Psoas muscle (tissue), 7 donors: ENCODE measurements at regions not wholly inside any gene's neighbourhood (a gene's known extent, or its start where the extent isn't known, plus 50 kb on each side); places are given as distances from the start of the nearest gene placed in this dataset.

Experiments
- ATAC-seq, 4 donors: fragments of 200-7000 bp; cut with Tn5 transposase; one replicate each; pipeline ENCODE4 v1.9.1; 2020; ENCODE audit warnings: moderate library complexity in 3 of 4, mild to moderate bottlenecking in 2 of 4
- DNase-seq, 2 donors: peaks; one replicate each; pipeline ENCODE4 v3.0.0-alpha.2; 2020
- H3K27ac ChIP-seq: fragments of 200-600 bp; one replicate; pipeline ENCODE4 v1.8.0; 2022
- H3K27me3 ChIP-seq, 3 donors: fragments of 200-600 bp in 1 of 3; one replicate each; pipeline versions ENCODE4 v1.6.1 to v1.8.0; 2013 to 2022; ENCODE audit warnings: low read length in 2 of 3, mild to moderate bottlenecking in 2 of 3, moderate library complexity in 1 of 3; ENCODE audit not compliant: insufficient read depth in 3 of 3
- H3K36me3 ChIP-seq, 2 donors: fragments of 200-600 bp in 1 of 2; one replicate each; pipeline versions ENCODE4 v1.6.1 to v1.8.0; 2013 to 2022; ENCODE audit warnings: low read depth in 1 of 2, mild to moderate bottlenecking in 1 of 2, moderate library complexity in 1 of 2; ENCODE audit not compliant: insufficient read depth in 1 of 2
- H3K4me1 ChIP-seq: fragments of 200-600 bp; one replicate; pipeline ENCODE4 v1.8.0; 2022
- H3K4me3 ChIP-seq: fragments of 200-600 bp; one replicate; pipeline ENCODE4 v1.8.0; 2022; ENCODE audit warnings: mild to moderate bottlenecking
- H3K9me3 ChIP-seq: fragments of 200-600 bp; one replicate; pipeline ENCODE4 v1.8.0; 2022
- WGBS, 3 donors: extraction: QIAGEN DNeasy Blood & Tissue Kit; methylation state at CpG; one replicate each; pipeline versions ENCODE4 v1.1.6 to v1.1.7; 2013; 5-methylcytosine and 5-hydroxymethylcytosine counted together
- intact Hi-C, 2 donors: fragments of 100-400 bp; cut with DNase I; formaldehyde crosslinking; loops; one replicate each; pipeline versions ENCODE4 v1.11.0 to v1.14.2; 2022
- TF ChIP-seq, protein P1 (sequence below): fragments of 200-600 bp; IDR thresholded peaks from one replicate; pipeline ENCODE4 v1.8.0; 2022; ENCODE audit warnings: antibody characterized with exemption
- donor health status: healthy with polysubstance abuse.
- donor health status: DM: no; HTN: no; CAD: no; lungs with moderate emphysema.
- donor health status: Bipolar disorder and iron deficiency.
- donor health status: healthy.
- donor health status: DM: yes; HTN: yes; CAD: no.
- donor health status: DM: no; HTN: no; CAD: no.
- donor health status: DM: yes; HTN: yes; CAD: no.

DNA sequence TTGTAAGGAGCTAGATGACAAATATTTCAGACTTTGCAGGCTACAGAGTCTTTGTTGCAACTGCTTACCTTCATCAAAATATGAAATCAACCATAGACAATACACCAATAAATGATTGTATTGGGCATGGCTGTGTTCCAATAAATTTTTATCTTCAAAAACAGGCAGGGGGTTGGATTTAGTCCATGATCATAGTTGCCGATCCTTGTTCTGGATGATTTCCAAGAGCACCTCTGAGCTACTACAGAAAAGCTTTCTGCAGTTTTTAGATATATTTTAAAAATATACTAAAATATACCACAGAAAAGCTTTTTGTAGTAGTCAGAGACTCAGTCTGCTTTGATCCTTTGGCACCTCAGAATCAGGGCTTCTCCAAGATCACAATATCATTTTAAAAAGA lies 145.0 kb downstream of the HTR1B start:
- no peaks in the 10 kb centered on the region for H3K4me1 ChIP-seq
- 62 to 69% (median 64%) methylated on average over 1 of the region's 1 CpG for WGBS, 3 donors
- H3K27me3 ChIP-seq: no peaks in the 10 kb centered on the region
- H3K36me3 ChIP-seq: no peaks in the 10 kb centered on the region
- no peak overlapping the region for H3K4me3 ChIP-seq
- intact Hi-C loops: no loop called here
- DNase-seq (no peak), ATAC-seq (no peak)
- no peaks in the 10 kb centered on the region for H3K9me3 ChIP-seq
- no peak overlapping the region for H3K27ac ChIP-seq
- TF ChIP-seq, protein P1, sequence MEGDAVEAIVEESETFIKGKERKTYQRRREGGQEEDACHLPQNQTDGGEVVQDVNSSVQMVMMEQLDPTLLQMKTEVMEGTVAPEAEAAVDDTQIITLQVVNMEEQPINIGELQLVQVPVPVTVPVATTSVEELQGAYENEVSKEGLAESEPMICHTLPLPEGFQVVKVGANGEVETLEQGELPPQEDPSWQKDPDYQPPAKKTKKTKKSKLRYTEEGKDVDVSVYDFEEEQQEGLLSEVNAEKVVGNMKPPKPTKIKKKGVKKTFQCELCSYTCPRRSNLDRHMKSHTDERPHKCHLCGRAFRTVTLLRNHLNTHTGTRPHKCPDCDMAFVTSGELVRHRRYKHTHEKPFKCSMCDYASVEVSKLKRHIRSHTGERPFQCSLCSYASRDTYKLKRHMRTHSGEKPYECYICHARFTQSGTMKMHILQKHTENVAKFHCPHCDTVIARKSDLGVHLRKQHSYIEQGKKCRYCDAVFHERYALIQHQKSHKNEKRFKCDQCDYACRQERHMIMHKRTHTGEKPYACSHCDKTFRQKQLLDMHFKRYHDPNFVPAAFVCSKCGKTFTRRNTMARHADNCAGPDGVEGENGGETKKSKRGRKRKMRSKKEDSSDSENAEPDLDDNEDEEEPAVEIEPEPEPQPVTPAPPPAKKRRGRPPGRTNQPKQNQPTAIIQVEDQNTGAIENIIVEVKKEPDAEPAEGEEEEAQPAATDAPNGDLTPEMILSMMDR: no peak

DNA sequence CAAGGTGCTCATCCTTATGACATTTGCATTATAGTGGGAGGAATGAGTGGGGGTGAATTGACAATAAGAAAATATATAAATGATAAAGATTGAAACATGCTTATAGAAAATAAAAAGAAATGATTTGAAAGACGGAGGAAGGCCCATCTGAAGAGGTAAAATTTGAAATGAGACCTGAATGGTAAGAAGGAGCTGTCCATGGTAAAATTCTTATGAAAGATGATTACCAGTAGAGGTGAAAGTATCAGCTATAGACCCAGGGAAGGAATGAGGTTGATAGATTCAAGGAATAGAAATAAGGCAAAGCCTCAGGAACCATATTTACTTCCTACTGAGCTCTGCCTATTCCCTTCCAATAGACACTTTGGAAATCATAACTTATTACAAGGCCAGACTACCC lies 149.7 kb downstream of the HTR1B start:
- H3K4me1 ChIP-seq: no peaks in the 10 kb centered on the region
- TF ChIP-seq, protein P1: no peak
- H3K27me3 ChIP-seq: no peaks in the 10 kb centered on the region
- 67 to 76% (median 76%) methylated on average over 1 of the region's 1 CpG for WGBS, 3 donors
- intact Hi-C loops: no loop called here
- DNase-seq (no peak), ATAC-seq (no peak)
- H3K36me3 ChIP-seq: no peaks in the 10 kb centered on the region
- H3K4me3 ChIP-seq: no peak overlapping the region
- H3K9me3 ChIP-seq: no peaks in the 10 kb centered on the region
- H3K27ac ChIP-seq: no peak overlapping the region

DNA sequence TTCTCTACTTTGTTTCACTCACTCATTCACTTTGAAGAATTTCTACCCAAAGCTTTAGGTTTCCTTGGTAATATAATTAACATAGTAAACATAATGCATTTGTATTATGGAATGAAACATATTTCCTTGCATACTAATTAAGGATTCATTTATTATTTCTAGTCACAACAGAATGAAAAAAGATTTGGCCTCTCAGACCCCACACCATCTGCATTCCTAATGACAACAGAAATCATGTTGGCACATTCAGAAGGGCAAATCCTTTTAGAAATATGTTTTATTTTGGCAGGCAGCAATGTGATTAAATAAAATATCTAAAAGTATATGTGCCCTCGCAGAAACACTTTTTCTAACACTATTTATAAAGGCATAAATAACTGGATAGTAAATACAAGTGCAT lies 163.4 kb downstream of the HTR1B start:
- no peak overlapping the region for H3K27ac ChIP-seq
- H3K27me3 ChIP-seq: no peaks in the 10 kb centered on the region
- no peaks in the 10 kb centered on the region for H3K36me3 ChIP-seq
- intact Hi-C loops: no loop called here
- H3K4me3 ChIP-seq: no peak overlapping the region
- 73 to 82% (median 76%) methylated on average over 1 of the region's 1 CpG for WGBS, 3 donors
- TF ChIP-seq, protein P1: no peak
- ATAC-seq (no peak), DNase-seq (no peak)
- H3K9me3 ChIP-seq: no peaks in the 10 kb centered on the region
- no peaks in the 10 kb centered on the region for H3K4me1 ChIP-seq

DNA sequence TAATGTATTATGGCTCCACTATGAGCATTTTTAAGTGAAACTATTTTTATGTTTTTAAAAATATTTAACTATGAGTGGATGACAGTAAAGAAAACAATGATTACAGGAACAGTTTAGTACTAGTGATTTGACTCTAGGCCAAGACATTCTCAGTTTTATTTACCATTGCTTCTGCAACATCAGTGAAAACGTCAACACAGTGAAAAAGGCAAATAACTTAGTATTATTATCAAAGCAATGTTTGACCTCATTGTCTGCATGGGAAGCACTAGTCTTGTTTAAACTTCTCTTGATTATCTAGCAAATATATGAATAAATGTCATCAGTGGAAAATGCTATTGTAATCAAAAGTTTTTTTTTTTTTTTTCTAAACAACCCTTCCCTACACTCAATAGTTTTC lies 165.0 kb downstream of the HTR1B start:
- no peak overlapping the region for H3K4me3 ChIP-seq
- DNase-seq (no peak), ATAC-seq (no peak)
- intact Hi-C loops: no loop called here
- H3K27ac ChIP-seq: no peak overlapping the region
- 38 to 49% (median 44%) methylated on average over 1 of the region's 1 CpG for WGBS, 3 donors
- no peaks in the 10 kb centered on the region for H3K27me3 ChIP-seq
- H3K9me3 ChIP-seq: no peaks in the 10 kb centered on the region
- H3K4me1 ChIP-seq: no peaks in the 10 kb centered on the region
- H3K36me3 ChIP-seq: no peaks in the 10 kb centered on the region
- TF ChIP-seq, protein P1: no peak
